K562 (cell line): ENCODE measurements at regions not wholly inside any gene's neighbourhood (a gene's known extent, or its start where the extent isn't known, plus 50 kb on each side); places are given as distances from the start of the nearest gene placed in this dataset.

Source experiments
- ATAC-seq: fragments of 200-7000 bp; cut with Tn5 transposase; 3 replicates; pipeline ENCODE4 v1.9.1; 2020; ENCODE audit warnings: moderate library complexity
- BruUV-seq: library from RNA; stranded (reverse); fragments of 400-500 nt; replicated peaks from 2 replicates; lab custom pipeline; 2021; lab: Mats Ljungman, UMichigan
- CTCF ChIA-PET: fragments of 300-600 bp; formaldehyde crosslinking; extraction: SDS; loops from one replicate; lab custom pipeline; 2021; ENCODE audit warnings: low intra/inter-chr PET ratio; lab: Yijun Ruan, JAX
- POLR2A ChIA-PET: fragments of 300-600, 350-650 bp; sonication (Branson Sonifier 250); formaldehyde crosslinking; extraction: SDS; loops from one replicate; lab custom pipeline; 2021; ENCODE audit warnings: antibody characterized with exemption, inconsistent platforms; lab: Yijun Ruan, JAX
- DNase-seq, 4 experiments: peaks; one replicate each; pipeline versions ENCODE4 v3.0.0 to v3.0.0-alpha.2; 2011 to 2018; ENCODE audit warnings: low spot score in 3 of 4, mixed read lengths in 3 of 4; ENCODE audit errors: extremely low read depth in 1 of 4
- FAIRE-seq: peaks from 2 replicates; lab custom pipeline; 2011; peaks lifted over from hg19 to GRCh38; lab: Jason Lieb, UNC
- H2AFZ ChIP-seq: 2 replicates; pipeline ENCODE4 v1.6.0; 2011; ENCODE audit warnings: low read depth, low read length, control low read depth, inconsistent platforms
- H3K27ac ChIP-seq: fragments of 200-600 bp; 3 replicates; pipeline ENCODE4 v1.8.0; 2011; ENCODE audit warnings: low read depth, mild to moderate bottlenecking, control low read depth, inconsistent platforms, low read length, moderate library complexity, mixed read lengths; ENCODE audit errors: extremely low read depth
- H3K27me3 ChIP-seq, 2 experiments: fragments of 300-600 bp in 1 of 2; 2 replicates in 1 of 2; 3 replicates in 1 of 2; pipeline versions ENCODE4 v1.6.0 to v1.8.0; 2011; ENCODE audit warnings: inconsistent platforms in 2 of 2, low read length in 2 of 2, mild to moderate bottlenecking in 1 of 2, mixed read lengths in 1 of 2, moderate library complexity in 1 of 2; ENCODE audit not compliant: control insufficient read depth in 2 of 2, insufficient read depth in 2 of 2
- H3K36me3 ChIP-seq: fragments of 300-600 bp; 3 replicates; pipeline ENCODE4 v1.8.0; 2011; ENCODE audit warnings: mild to moderate bottlenecking, low read length, inconsistent platforms; ENCODE audit not compliant: control insufficient read depth, insufficient read depth
- H3K4me1 ChIP-seq, 2 experiments: fragments of 200-600 bp in 1 of 2; replicated peaks in 1 of 2; 2 replicates in 1 of 2; 3 replicates in 1 of 2; pipeline versions ENCODE4 v1.5.1 to v1.8.0; 2011; ENCODE audit warnings: inconsistent platforms in 2 of 2, low read length in 2 of 2, mild to moderate bottlenecking in 1 of 2, mixed read lengths in 1 of 2, moderate library complexity in 1 of 2; ENCODE audit not compliant: control insufficient read depth in 2 of 2, insufficient read depth in 2 of 2
- H3K4me2 ChIP-seq: 2 replicates; pipeline ENCODE4 v1.6.1; 2011; ENCODE audit warnings: low read length, control low read depth, inconsistent platforms, mixed read lengths; ENCODE audit not compliant: insufficient read depth
- H3K4me3 ChIP-seq: fragments of 200-600 bp; sonication (generic), shearing (Covaris generic); 2 replicates; pipeline ENCODE4 v1.5.1; 2016; ENCODE audit warnings: control low read depth, inconsistent platforms
- H3K79me2 ChIP-seq: fragments of 200-600 bp; 3 replicates; pipeline ENCODE4 v1.8.0; 2011; ENCODE audit warnings: low read length, inconsistent platforms; ENCODE audit not compliant: control insufficient read depth, insufficient read depth
- H3K9ac ChIP-seq, 2 experiments: 2 replicates each; pipeline versions ENCODE4 v1.6.0 to v1.6.1; 2011; ENCODE audit warnings: low read depth in 2 of 2, low read length in 2 of 2, control low read depth in 1 of 2, inconsistent platforms in 1 of 2, mild to moderate bottlenecking in 1 of 2, mixed read lengths in 1 of 2; ENCODE audit not compliant: insufficient read depth in 1 of 2
- H3K9me1 ChIP-seq: one replicate; pipeline ENCODE4 v1.6.0; 2011; ENCODE audit warnings: inconsistent platforms, mild to moderate bottlenecking, low read length, moderate library complexity; ENCODE audit not compliant: control insufficient read depth, insufficient read depth
- H3K9me3 ChIP-seq: replicated peaks from 2 replicates; pipeline ENCODE4 v1.5.1; 2011; ENCODE audit warnings: low read depth, low read length, inconsistent platforms; ENCODE audit not compliant: control insufficient read depth, insufficient read depth
- H4K20me1 ChIP-seq: replicated peaks from 2 replicates; pipeline ENCODE4 v1.6.1; 2011; ENCODE audit warnings: low read length, inconsistent platforms, mixed read lengths; ENCODE audit not compliant: control insufficient read depth, insufficient read depth
- CTBP1 ChIP-seq: fragments of 450-650 bp; IDR thresholded peaks from 2 replicates; pipeline ENCODE4 v1.6.1; 2016; ENCODE audit warnings: borderline replicate concordance
- ESRRB ChIP-seq: fragments of 250-450 bp; sonication (Bioruptor Pico); IDR thresholded peaks from 2 replicates; pipeline ENCODE4 v1.5.0; 2020; ENCODE audit warnings: mild to moderate bottlenecking, moderate library complexity, borderline replicate concordance
- FOXA1 ChIP-seq: fragments of 450-650 bp; IDR thresholded peaks from 2 replicates; pipeline ENCODE4 v1.6.1; 2016; ENCODE audit warnings: mild to moderate bottlenecking, borderline replicate concordance
- HDAC3 ChIP-seq: fragments of 450-650 bp; IDR thresholded peaks from 2 replicates; pipeline ENCODE4 v1.6.1; 2018; ENCODE audit warnings: borderline replicate concordance, mild to moderate bottlenecking, moderate library complexity; ENCODE audit not compliant: partially characterized antibody
- HDAC8 ChIP-seq: fragments of 450-650 bp; IDR thresholded peaks from 2 replicates; pipeline ENCODE4 v1.6.1; 2016; ENCODE audit warnings: mild to moderate bottlenecking, missing genetic modification characterization, moderate library complexity, missing compliant biosample characterization
- POU5F1 ChIP-seq: fragments of 150-350 bp; IDR thresholded peaks from 2 replicates; pipeline ENCODE4 v1.6.1; 2014; ENCODE audit warnings: borderline replicate concordance, low read length, low read depth, mild to moderate bottlenecking; ENCODE audit not compliant: partially characterized antibody
- TEAD1 ChIP-seq, 2 experiments: fragments of 450-650 bp in 1 of 2; sonication (generic) in 1 of 2; formaldehyde crosslinking; IDR thresholded peaks; 2 replicates each; pipeline versions ENCODE4 v1.4.0 to v1.8.0; 2020 to 2022; ENCODE audit warnings: mild to moderate bottlenecking in 2 of 2, missing genetic modification reagents in 1 of 2
- ZBTB1 ChIP-seq: sonication (generic); formaldehyde crosslinking; IDR thresholded peaks from 2 replicates; pipeline ENCODE4 v1.8.1; 2023; ENCODE audit warnings: missing genetic modification reagents, low read depth, mild to moderate bottlenecking, borderline replicate concordance
- ZBTB49 ChIP-seq: sonication (generic); formaldehyde crosslinking; IDR thresholded peaks from 2 replicates; pipeline ENCODE4 v1.8.0; 2022; ENCODE audit warnings: missing genetic modification reagents, mild to moderate bottlenecking, borderline replicate concordance
- WGBS: fragments of 100-300 bp; shearing (Covaris generic); methylation state at CpG from one replicate; pipeline ENCODE4 v1.1.6; 2016; ENCODE audit warnings: low coverage, mixed read lengths; ENCODE audit not compliant: insufficient coverage; ENCODE audit errors: missing lambda C conversion rate; 5-methylcytosine and 5-hydroxymethylcytosine counted together
- in situ Hi-C: fragments of 300-500 bp; cut with MboI; formaldehyde crosslinking; loops from 4 replicates; pipeline ENCODE4 v1.15.0; 2018; ENCODE audit warnings: inconsistent platforms, mixed read lengths
- intact Hi-C: fragments of 100-400 bp; cut with micrococcal nuclease; formaldehyde crosslinking; loops from 2 replicates; pipeline ENCODE4 v1.14.2; 2022
- TF ChIP-seq, protein P1 (sequence below): sonication (generic); IDR thresholded peaks from 2 replicates; pipeline ENCODE4 v1.6.1; 2016
- TF ChIP-seq, protein P2 (sequence below): fragments of 250-450 bp; sonication (Bioruptor Pico); IDR thresholded peaks from 2 replicates; pipeline ENCODE4 v1.8.0; 2021; ENCODE audit warnings: moderate library complexity, mild to moderate bottlenecking, inconsistent platforms
- TF ChIP-seq, protein P3 (sequence below): fragments of 250-450 bp; sonication (Bioruptor Pico); IDR thresholded peaks from 2 replicates; pipeline ENCODE4 v1.4.0; 2020

GRCh38 chrX:146604196-146604595 lies 205.4 kb upstream of the CXorf51B start:
- 4% methylated on average over 2 of the region's 2 CpGs for WGBS
- H3K9ac ChIP-seq = no peak overlapping the region
- no peaks in the 10 kb centered on the region for H3K27me3 ChIP-seq
- CTCF ChIA-PET = no interaction called here
- H3K4me3 ChIP-seq = no peak overlapping the region
- no peak overlapping the region for H3K4me2 ChIP-seq
- H3K4me1 ChIP-seq = no peaks in the 10 kb centered on the region
- FAIRE-seq = no peak
- no peak for ATAC-seq
- POLR2A ChIA-PET = no interaction called here
- no peaks in the 10 kb centered on the region for H3K9me3 ChIP-seq
- no peak for DNase-seq
- no peaks in the 10 kb centered on the region for H3K79me2 ChIP-seq
- no peaks in the 10 kb centered on the region for H3K9me1 ChIP-seq
- in situ Hi-C loops = no loop called here
- intact Hi-C loops = no loop called here
- H3K36me3 ChIP-seq = no peaks in the 10 kb centered on the region
- BruUV-seq = no TSS peak
- no peak overlapping the region for H3K27ac ChIP-seq
- H4K20me1 ChIP-seq = no peaks in the 10 kb centered on the region
- TF ChIP-seq POU5F1 = no peak
- no peak for TF ChIP-seq ESRRB (CRISPR knock-in tag)
- TF ChIP-seq TEAD1 (CRISPR knock-in tag; IDR thresholded peaks at IDR 0.05) = no peak
- TF ChIP-seq, protein P1, sequence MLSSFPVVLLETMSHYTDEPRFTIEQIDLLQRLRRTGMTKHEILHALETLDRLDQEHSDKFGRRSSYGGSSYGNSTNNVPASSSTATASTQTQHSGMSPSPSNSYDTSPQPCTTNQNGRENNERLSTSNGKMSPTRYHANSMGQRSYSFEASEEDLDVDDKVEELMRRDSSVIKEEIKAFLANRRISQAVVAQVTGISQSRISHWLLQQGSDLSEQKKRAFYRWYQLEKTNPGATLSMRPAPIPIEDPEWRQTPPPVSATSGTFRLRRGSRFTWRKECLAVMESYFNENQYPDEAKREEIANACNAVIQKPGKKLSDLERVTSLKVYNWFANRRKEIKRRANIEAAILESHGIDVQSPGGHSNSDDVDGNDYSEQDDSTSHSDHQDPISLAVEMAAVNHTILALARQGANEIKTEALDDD = no peak
- TF ChIP-seq, protein P2, sequence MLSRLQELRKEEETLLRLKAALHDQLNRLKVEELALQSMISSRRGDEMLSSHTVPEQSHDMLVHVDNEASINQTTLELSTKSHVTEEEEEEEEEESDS (CRISPR knock-in tag) = no peak
- no peak for TF ChIP-seq HDAC8 (tag)
- no peak for TF ChIP-seq ZBTB49 (CRISPR knock-in tag)
- TF ChIP-seq, protein P3, sequence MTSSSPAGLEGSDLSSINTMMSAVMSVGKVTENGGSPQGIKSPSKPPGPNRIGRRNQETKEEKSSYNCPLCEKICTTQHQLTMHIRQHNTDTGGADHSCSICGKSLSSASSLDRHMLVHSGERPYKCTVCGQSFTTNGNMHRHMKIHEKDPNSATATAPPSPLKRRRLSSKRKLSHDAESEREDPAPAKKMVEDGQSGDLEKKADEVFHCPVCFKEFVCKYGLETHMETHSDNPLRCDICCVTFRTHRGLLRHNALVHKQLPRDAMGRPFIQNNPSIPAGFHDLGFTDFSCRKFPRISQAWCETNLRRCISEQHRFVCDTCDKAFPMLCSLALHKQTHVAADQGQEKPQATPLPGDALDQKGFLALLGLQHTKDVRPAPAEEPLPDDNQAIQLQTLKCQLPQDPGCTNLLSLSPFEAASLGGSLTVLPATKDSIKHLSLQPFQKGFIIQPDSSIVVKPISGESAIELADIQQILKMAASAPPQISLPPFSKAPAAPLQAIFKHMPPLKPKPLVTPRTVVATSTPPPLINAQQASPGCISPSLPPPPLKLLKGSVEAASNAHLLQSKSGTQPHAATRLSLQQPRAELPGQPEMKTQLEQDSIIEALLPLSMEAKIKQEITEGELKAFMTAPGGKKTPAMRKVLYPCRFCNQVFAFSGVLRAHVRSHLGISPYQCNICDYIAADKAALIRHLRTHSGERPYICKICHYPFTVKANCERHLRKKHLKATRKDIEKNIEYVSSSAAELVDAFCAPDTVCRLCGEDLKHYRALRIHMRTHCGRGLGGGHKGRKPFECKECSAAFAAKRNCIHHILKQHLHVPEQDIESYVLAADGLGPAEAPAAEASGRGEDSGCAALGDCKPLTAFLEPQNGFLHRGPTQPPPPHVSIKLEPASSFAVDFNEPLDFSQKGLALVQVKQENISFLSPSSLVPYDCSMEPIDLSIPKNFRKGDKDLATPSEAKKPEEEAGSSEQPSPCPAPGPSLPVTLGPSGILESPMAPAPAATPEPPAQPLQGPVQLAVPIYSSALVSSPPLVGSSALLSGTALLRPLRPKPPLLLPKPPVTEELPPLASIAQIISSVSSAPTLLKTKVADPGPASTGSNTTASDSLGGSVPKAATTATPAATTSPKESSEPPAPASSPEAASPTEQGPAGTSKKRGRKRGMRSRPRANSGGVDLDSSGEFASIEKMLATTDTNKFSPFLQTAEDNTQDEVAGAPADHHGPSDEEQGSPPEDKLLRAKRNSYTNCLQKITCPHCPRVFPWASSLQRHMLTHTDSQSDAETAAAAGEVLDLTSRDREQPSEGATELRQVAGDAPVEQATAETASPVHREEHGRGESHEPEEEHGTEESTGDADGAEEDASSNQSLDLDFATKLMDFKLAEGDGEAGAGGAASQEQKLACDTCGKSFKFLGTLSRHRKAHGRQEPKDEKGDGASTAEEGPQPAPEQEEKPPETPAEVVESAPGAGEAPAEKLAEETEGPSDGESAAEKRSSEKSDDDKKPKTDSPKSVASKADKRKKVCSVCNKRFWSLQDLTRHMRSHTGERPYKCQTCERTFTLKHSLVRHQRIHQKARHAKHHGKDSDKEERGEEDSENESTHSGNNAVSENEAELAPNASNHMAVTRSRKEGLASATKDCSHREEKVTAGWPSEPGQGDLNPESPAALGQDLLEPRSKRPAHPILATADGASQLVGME (CRISPR knock-in tag) = no peak
- no peak for TF ChIP-seq HDAC3
- TF ChIP-seq ZBTB1 (CRISPR knock-in tag) = no peak
- no peak for TF ChIP-seq CTBP1
- TF ChIP-seq FOXA1 = no peak
- no peak overlapping the region for H2AFZ ChIP-seq
